ENCODE measurements at regions not wholly inside any gene's neighbourhood (a gene's known extent, or its start where the extent isn't known, plus 50 kb on each side); places are given as distances from the start of the nearest gene placed in this dataset.
"Not testable (repeated sequence)": the region's sequence is repeated elsewhere in the genome, so short reads cannot be mapped to it uniquely, and the experiment has no call there.

DNA sequence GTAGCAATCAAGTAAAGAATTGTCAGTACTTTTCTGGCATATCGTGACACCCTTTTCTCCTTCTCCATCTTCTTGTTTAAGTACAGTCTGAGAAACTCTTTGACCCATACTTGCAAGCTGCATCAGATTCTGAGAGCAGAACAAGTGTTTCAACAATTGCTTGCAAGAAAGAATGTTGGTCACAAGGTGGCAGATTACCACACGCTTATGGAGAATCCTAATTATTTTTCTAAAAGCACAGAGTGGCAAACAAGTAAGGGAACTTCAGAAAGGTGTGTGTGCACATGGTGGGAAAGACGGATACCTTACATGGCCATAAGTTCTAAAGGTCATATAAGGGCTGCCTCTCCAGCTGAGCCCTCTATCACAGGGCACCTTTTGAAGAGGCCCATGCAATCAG is 136.4 kb upstream of the FGF13 start:
- no peak for DNase-seq

DNA sequence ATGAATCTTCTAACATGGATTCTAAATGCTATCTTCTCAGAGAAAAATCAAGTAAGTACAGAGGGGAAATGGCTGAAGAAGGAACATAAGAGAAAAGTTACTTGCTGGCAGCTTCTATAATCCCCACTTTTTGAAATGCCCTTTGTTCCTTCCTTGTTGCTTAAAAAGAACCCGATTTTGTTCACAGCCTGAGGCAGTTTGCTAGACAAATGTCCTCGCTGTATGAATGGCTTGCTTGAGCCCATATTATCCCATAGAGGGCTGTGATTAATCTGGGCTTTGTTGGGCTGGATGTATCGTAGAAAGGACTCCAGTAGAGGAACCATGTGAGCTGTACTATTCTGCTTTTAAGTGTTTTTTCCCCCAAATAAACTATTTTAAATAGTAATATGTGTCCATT is 134.3 kb upstream of the FGF13 start:
- no peak for DNase-seq

- DNase-seq, result not testable (repeated sequence)
These were observed 95.9 kb upstream of the FGF13 start for GRCh38 chrX:138807400-138807799.

GRCh38 chrX:138794246-138794645 is 82.7 kb upstream of the FGF13 start:
- no peak for DNase-seq

GRCh38 chrX:138791551-138791950 is 80.0 kb upstream of the FGF13 start:
- no peak for DNase-seq

GRCh38 chrX:138788771-138789170 is 77.3 kb upstream of the FGF13 start:
- no peak for DNase-seq

- DNase-seq, result not testable (repeated sequence)
These were observed 67.0 kb upstream of the FGF13 start for GRCh38 chrX:138778576-138778909.

GRCh38 chrX:138777908-138778575 is 66.5 kb upstream of the FGF13 start:
- not testable (repeated sequence) for DNase-seq

DNA sequence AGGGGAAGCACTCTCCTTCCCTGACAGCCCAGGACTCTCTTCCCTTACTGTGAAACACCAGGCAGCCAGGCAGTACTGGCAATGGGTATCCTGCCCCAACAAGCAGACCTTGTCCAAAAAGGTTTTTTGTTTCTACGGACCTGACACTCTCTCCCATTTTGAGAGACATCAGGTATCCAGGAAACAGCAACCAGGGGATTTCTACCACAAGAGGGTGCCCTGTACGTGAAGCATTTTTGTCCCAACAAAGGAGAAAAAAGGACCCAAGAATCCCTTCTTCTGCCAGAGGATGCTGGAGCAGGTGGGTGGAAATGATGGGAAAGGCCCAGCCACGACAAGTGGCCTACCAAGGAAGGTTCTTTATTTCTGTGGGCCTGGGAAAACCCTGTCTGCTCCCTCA is 65.7 kb upstream of the FGF13 start:
- DNase-seq, result no peak

GRCh38 chrX:138775517-138775916 is 64.0 kb upstream of the FGF13 start:
- DNase-seq, result no peak

GRCh38 chrX:138771047-138771446 is 59.5 kb upstream of the FGF13 start:
- DNase-seq, result no peak

- DNase-seq, result no peak
These were observed 58.4 kb upstream of the FGF13 start for GRCh38 chrX:138769918-138770317.

GRCh38 chrX:138765051-138765450 is 53.5 kb upstream of the FGF13 start:
- no peak for DNase-seq

DNA sequence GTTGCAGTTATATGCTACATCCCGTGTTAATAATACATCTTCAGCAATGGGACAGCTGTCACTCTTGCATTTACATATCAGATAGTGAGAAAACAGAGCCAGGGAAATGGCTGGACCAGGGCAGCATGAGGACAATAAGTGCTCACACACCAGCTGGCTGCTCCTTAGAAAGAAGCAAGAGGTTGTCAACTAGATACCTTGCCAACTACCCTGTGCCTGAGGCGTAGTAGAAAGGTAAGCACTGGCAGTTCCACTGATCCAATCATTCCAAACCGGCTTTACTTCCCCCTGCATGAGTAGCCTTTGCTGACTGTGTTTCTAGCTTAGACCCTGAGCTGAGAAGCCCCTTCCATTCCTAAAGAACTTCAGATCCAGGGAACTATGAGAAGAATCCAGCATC is 52.2 kb upstream of the FGF13 start:
- no peak for DNase-seq

DNA sequence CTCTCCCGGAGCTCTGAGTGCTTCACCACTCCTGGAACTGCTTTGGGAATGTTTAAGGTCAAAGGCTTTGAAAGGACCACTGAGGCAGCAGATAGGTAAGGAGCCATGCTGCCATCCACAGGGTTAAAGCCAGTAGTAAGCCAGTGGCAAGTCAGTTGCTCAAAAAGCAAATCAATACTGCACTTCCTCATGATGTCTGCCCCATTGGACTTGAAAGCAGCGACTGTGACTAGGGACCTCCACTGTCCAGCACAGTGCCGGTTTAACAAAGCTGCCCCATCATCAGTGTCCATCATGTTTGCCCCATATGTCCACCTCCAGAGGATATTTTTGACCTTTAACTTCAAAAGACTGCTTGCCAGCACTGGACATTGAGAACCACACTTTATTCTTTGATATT is 49.9 kb upstream of the FGF13 start:
- no peak for DNase-seq
